ENCODE measurements at regions not wholly inside any gene's neighbourhood (a gene's known extent, or its start where the extent isn't known, plus 50 kb on each side); places are given as distances from the start of the nearest gene placed in this dataset.

GRCh38 chrX:46260499-46260898 lies 284.7 kb downstream of the ZNF674 start:
- Mint-ChIP-seq H3K36me3 (ENCODE audit: low read depth) (no peaks in the 10 kb centered on the region), H3K27ac (no peak overlapping the region), H3K27me3 (no peaks in the 10 kb centered on the region), H3K4me3 (no peak overlapping the region), H3K9me3 (no peaks in the 10 kb centered on the region), H3K4me1 (no peaks in the 10 kb centered on the region)
- POLR2A ChIA-PET = no interaction called here
- no peak for DNase-seq
- CTCF ChIA-PET = interaction anchor here (0.9 to 1.2 kb wide), 2 partner anchors 9 to 14 kb away, joined by 3 to 6 read pairs; no protein-coding TSS in a partner anchor

- H3K9me3 Mint-ChIP-seq = no peaks in the 10 kb centered on the region
- CTCF ChIA-PET = no interaction called here
- DNase-seq = no peak
- no peaks in the 10 kb centered on the region for H3K27me3 Mint-ChIP-seq
- H3K4me1 Mint-ChIP-seq = no peaks in the 10 kb centered on the region
- H3K27ac Mint-ChIP-seq = no peak overlapping the region
- no peak overlapping the region for H3K4me3 Mint-ChIP-seq
- POLR2A ChIA-PET = no interaction called here
- H3K36me3 Mint-ChIP-seq (ENCODE audit: low read depth) = no peaks in the 10 kb centered on the region
These were observed 286.9 kb downstream of the ZNF674 start for GRCh38 chrX:46258356-46258755.

- POLR2A ChIA-PET = no interaction called here
- no peaks in the 10 kb centered on the region for H3K4me1 Mint-ChIP-seq
- no peak for DNase-seq
- CTCF ChIA-PET = no interaction called here
- H3K27me3 Mint-ChIP-seq = no peaks in the 10 kb centered on the region
- no peak overlapping the region for H3K4me3 Mint-ChIP-seq
- no peaks in the 10 kb centered on the region for H3K9me3 Mint-ChIP-seq
- no peaks in the 10 kb centered on the region for H3K36me3 Mint-ChIP-seq (ENCODE audit: low read depth)
- no peak overlapping the region for H3K27ac Mint-ChIP-seq
These were observed 287.8 kb downstream of the ZNF674 start for GRCh38 chrX:46257451-46257879.

GRCh38 chrX:46256875-46257274 lies 288.3 kb downstream of the ZNF674 start:
- CTCF ChIA-PET = no interaction called here
- no peak overlapping the region for H3K4me3 Mint-ChIP-seq

GRCh38 chrX:46255046-46255445 lies 290.2 kb downstream of the ZNF674 start:
- POLR2A ChIA-PET = no interaction called here
- Mint-ChIP-seq H3K9me3 (no peaks in the 10 kb centered on the region), H3K4me3 (no peak overlapping the region), H3K27ac (no peak overlapping the region), H3K4me1 (no peaks in the 10 kb centered on the region), H3K27me3 (no peaks in the 10 kb centered on the region), H3K36me3 (ENCODE audit: low read depth) (no peaks in the 10 kb centered on the region)
- CTCF ChIA-PET = interaction anchor here (1.0 kb wide), 1 partner anchor 12 kb away, joined by 6 read pairs; no protein-coding TSS in a partner anchor
- no peak for DNase-seq

More at GRCh38 chrX:46256875-46257274, 288.3 kb downstream of the ZNF674 start:
- Mint-ChIP-seq H3K27ac (no peak overlapping the region), H3K27me3 (no peaks in the 10 kb centered on the region), H3K9me3 (no peaks in the 10 kb centered on the region), H3K36me3 (ENCODE audit: low read depth) (no peaks in the 10 kb centered on the region), H3K4me1 (no peaks in the 10 kb centered on the region)
- POLR2A ChIA-PET = no interaction called here
- DNase-seq = no peak

- Mint-ChIP-seq H3K36me3 (ENCODE audit: low read depth) (no peaks in the 10 kb centered on the region), H3K27ac (no peak overlapping the region), H3K9me3 (no peaks in the 10 kb centered on the region), H3K27me3 (no peaks in the 10 kb centered on the region), H3K4me1 (no peaks in the 10 kb centered on the region), H3K4me3 (no peak overlapping the region)
- DNase-seq = no peak
- ChIA-PET CTCF (no interaction called here), POLR2A (no interaction called here)
These were observed 290.6 kb downstream of the ZNF674 start for GRCh38 chrX:46254641-46255040.

- H3K27me3 Mint-ChIP-seq = no peaks in the 10 kb centered on the region
- no peak for DNase-seq
- H3K4me3 Mint-ChIP-seq = no peak overlapping the region
- no peaks in the 10 kb centered on the region for H3K4me1 Mint-ChIP-seq
- ChIA-PET CTCF (interaction anchor here (0.6 to 1.7 kb wide), 3 partner anchors 9 to 500 kb away, joined by 3 to 6 read pairs (median 4); no protein-coding TSS in a partner anchor), POLR2A (no interaction called here)
- H3K9me3 Mint-ChIP-seq = no peaks in the 10 kb centered on the region
- H3K36me3 Mint-ChIP-seq (ENCODE audit: low read depth) = no peaks in the 10 kb centered on the region
- no peak overlapping the region for H3K27ac Mint-ChIP-seq
These were observed 293.5 kb downstream of the ZNF674 start for GRCh38 chrX:46251755-46252154.

- CTCF ChIA-PET = interaction anchor here (1.7 kb wide), 1 partner anchor 10 kb away, joined by 6 read pairs; no protein-coding TSS in a partner anchor
- no peak overlapping the region for H3K27ac Mint-ChIP-seq
- H3K27me3 Mint-ChIP-seq = no peaks in the 10 kb centered on the region
- no peak overlapping the region for H3K4me3 Mint-ChIP-seq
- H3K9me3 Mint-ChIP-seq = peaks cover 2% of the 10 kb centered on the region
- POLR2A ChIA-PET = no interaction called here
- no peak for DNase-seq
- no peaks in the 10 kb centered on the region for H3K36me3 Mint-ChIP-seq (ENCODE audit: low read depth)
- no peaks in the 10 kb centered on the region for H3K4me1 Mint-ChIP-seq
These were observed 295.1 kb downstream of the ZNF674 start for GRCh38 chrX:46250151-46250550.

- H3K9me3 Mint-ChIP-seq = peaks cover 3% of the 10 kb centered on the region
- no peak overlapping the region for H3K27ac Mint-ChIP-seq
- CTCF ChIA-PET = interaction anchor here (1.2 kb wide), 1 partner anchor 13 kb away, joined by 3 read pairs; no protein-coding TSS in a partner anchor
- no peak overlapping the region for H3K4me3 Mint-ChIP-seq
- POLR2A ChIA-PET = no interaction called here
- H3K27me3 Mint-ChIP-seq = no peaks in the 10 kb centered on the region
- no peaks in the 10 kb centered on the region for H3K4me1 Mint-ChIP-seq
- no peak for DNase-seq
- no peaks in the 10 kb centered on the region for H3K36me3 Mint-ChIP-seq (ENCODE audit: low read depth)
These were observed 297.8 kb downstream of the ZNF674 start for GRCh38 chrX:46247456-46247855.

GRCh38 chrX:46244451-46244850 lies 300.8 kb downstream of the ZNF674 start:
- H3K27me3 Mint-ChIP-seq = no peaks in the 10 kb centered on the region
- CTCF ChIA-PET = no interaction called here
- DNase-seq = no peak
- no peak overlapping the region for H3K4me3 Mint-ChIP-seq
- H3K4me1 Mint-ChIP-seq = no peaks in the 10 kb centered on the region
- H3K27ac Mint-ChIP-seq = no peak overlapping the region
- H3K9me3 Mint-ChIP-seq = peaks cover 3% of the 10 kb centered on the region
- POLR2A ChIA-PET = no interaction called here
- H3K36me3 Mint-ChIP-seq (ENCODE audit: low read depth) = no peaks in the 10 kb centered on the region

GRCh38 chrX:46236411-46236810 lies 308.8 kb downstream of the ZNF674 start:
- no peak for DNase-seq
- ChIA-PET POLR2A (no interaction called here), CTCF (no interaction called here)
- Mint-ChIP-seq H3K27me3 (no peaks in the 10 kb centered on the region), H3K27ac (no peak overlapping the region), H3K4me3 (no peak overlapping the region), H3K4me1 (no peaks in the 10 kb centered on the region), H3K9me3 (no peaks in the 10 kb centered on the region), H3K36me3 (ENCODE audit: low read depth) (no peaks in the 10 kb centered on the region)

- no peak for DNase-seq
- ChIA-PET POLR2A (no interaction called here), CTCF (no interaction called here)
- Mint-ChIP-seq H3K4me3 (no peak overlapping the region), H3K36me3 (ENCODE audit: low read depth) (no peaks in the 10 kb centered on the region), H3K4me1 (no peaks in the 10 kb centered on the region), H3K9me3 (no peaks in the 10 kb centered on the region), H3K27ac (no peak overlapping the region), H3K27me3 (no peaks in the 10 kb centered on the region)
These were observed 309.4 kb downstream of the ZNF674 start for GRCh38 chrX:46235778-46236177.

GRCh38 chrX:46234775-46235174 lies 310.4 kb downstream of the ZNF674 start:
- no peak overlapping the region for H3K27ac Mint-ChIP-seq
- H3K4me3 Mint-ChIP-seq = no peak overlapping the region
- POLR2A ChIA-PET = no interaction called here
- H3K27me3 Mint-ChIP-seq = no peaks in the 10 kb centered on the region
- CTCF ChIA-PET = no interaction called here
- H3K9me3 Mint-ChIP-seq = no peaks in the 10 kb centered on the region
- no peaks in the 10 kb centered on the region for H3K4me1 Mint-ChIP-seq
- no peaks in the 10 kb centered on the region for H3K36me3 Mint-ChIP-seq (ENCODE audit: low read depth)
- DNase-seq = no peak

- Mint-ChIP-seq H3K27me3 (no peaks in the 10 kb centered on the region), H3K27ac (no peak overlapping the region), H3K36me3 (ENCODE audit: low read depth) (no peaks in the 10 kb centered on the region), H3K4me3 (no peak overlapping the region), H3K9me3 (no peaks in the 10 kb centered on the region), H3K4me1 (no peaks in the 10 kb centered on the region)
- CTCF ChIA-PET = no interaction called here
- no peak for DNase-seq
- POLR2A ChIA-PET = no interaction called here
These were observed 316.8 kb downstream of the ZNF674 start for GRCh38 chrX:46228389-46228788.
